ENCODE measurements at regions not wholly inside any gene's neighbourhood (a gene's known extent, or its start where the extent isn't known, plus 50 kb on each side); places are given as distances from the start of the nearest gene placed in this dataset.

DNA sequence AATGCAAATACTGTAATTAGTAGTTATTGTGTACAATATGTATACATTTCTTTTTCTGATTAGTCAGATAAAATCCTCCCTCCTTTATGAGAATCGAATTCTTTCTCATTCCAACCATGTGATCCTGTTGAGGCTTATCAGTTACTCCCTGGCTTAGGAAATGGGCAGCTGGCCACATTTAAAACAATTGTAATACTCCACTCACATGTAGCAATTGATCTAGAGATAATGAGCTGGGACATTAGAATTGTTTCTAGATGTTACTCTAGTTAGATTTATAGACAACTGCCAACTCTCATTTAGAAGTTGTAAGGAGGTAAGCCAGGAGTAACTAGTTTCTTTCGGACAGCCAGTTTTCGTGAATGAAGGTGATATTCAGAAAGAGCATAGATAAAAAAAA, 859.3 kb upstream of the AADAT start:
- Mint-ChIP-seq H3K27ac (ENCODE audit: unreplicated experiment) (no peak overlapping the region), H3K36me3 (ENCODE audit: low read depth) (no peaks in the 10 kb centered on the region)

GRCh38 chr4:170940043-170940724, 850.4 kb upstream of the AADAT start:
- Mint-ChIP-seq H3K27ac (ENCODE audit: unreplicated experiment) (no peak overlapping the region), H3K4me3 (no peak overlapping the region), H3K4me1 (no peaks in the 10 kb centered on the region), H3K36me3 (ENCODE audit: low read depth) (peaks cover 3% of the 10 kb centered on the region), H3K27me3 (ENCODE audit: low read depth) (no peaks in the 10 kb centered on the region), H3K9me3 (peaks cover 23% of the 10 kb centered on the region)
- no peak for DNase-seq (ENCODE audit: low read depth, low spot score)
- TF ChIP-seq CTCF (conservative IDR thresholded peaks at IDR 0.05), result no peak

More for the DNA sequence above, 859.3 kb upstream of the AADAT start:
- Mint-ChIP-seq H3K4me3 (no peak overlapping the region), H3K4me1 (no peaks in the 10 kb centered on the region), H3K27me3 (ENCODE audit: low read depth) (no peaks in the 10 kb centered on the region), H3K9me3 (no peaks in the 10 kb centered on the region)
- no peak for TF ChIP-seq CTCF (conservative IDR thresholded peaks at IDR 0.05)
- no peak for DNase-seq (ENCODE audit: low read depth, low spot score)

- Mint-ChIP-seq H3K9me3 (peaks cover 23% of the 10 kb centered on the region), H3K27ac (ENCODE audit: unreplicated experiment) (no peak overlapping the region)
- no peak for TF ChIP-seq CTCF (conservative IDR thresholded peaks at IDR 0.05)
Observed at GRCh38 chr4:170938588-170938987, 848.8 kb upstream of the AADAT start.

DNA sequence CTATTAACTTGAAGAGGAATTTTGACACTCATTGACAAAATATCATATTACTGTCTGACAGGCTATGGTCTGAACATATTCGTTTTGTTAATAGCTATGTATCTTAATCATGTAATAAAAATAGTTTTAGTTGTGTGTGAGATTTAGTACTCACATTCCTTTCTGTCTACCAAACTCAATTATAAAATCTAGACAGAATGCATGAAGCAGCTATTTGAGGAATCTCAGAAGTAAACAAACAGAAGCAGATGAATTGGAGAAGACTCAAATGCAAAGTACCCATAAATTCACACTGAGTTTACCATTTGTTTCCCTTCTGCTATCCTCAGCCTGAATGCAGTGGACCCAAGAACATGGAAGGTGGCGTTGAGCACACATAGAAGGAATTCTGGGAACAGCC, 841.6 kb upstream of the AADAT start:
- Mint-ChIP-seq H3K36me3 (ENCODE audit: low read depth) (no peaks in the 10 kb centered on the region), H3K4me1 (no peaks in the 10 kb centered on the region), H3K4me3 (no peak overlapping the region), H3K9me3 (no peaks in the 10 kb centered on the region), H3K27me3 (ENCODE audit: low read depth) (no peaks in the 10 kb centered on the region), H3K27ac (ENCODE audit: unreplicated experiment) (no peak overlapping the region)
- no peak for TF ChIP-seq CTCF (conservative IDR thresholded peaks at IDR 0.05)
- no peak for DNase-seq (ENCODE audit: low read depth, low spot score)

More at GRCh38 chr4:170938588-170938987, 848.8 kb upstream of the AADAT start:
- peaks cover 3% of the 10 kb centered on the region for H3K36me3 Mint-ChIP-seq (ENCODE audit: low read depth)
- no peaks in the 10 kb centered on the region for H3K27me3 Mint-ChIP-seq (ENCODE audit: low read depth)
- no peak for DNase-seq (ENCODE audit: low read depth, low spot score)
- H3K4me1 Mint-ChIP-seq, result no peaks in the 10 kb centered on the region
- H3K4me3 Mint-ChIP-seq, result no peak overlapping the region

DNA sequence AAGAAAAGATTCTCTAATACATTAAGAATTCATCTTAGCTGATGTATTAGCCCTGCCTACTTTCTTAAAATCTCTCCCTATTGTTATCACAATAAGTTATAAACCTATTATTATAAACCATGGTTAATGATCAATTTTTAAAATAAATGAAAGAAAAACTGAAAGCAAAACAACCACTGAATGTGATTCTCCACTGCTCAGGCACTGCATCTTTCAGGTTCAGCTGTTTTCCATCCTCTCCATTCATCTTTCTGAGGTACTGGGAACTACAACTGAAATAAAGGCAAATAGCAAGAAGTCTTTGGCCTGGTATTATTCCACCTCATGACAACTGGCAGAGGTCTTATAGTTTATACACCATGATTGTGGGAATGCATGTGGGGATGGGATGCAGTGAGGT, 798.9 kb upstream of the AADAT start:
- no peaks in the 10 kb centered on the region for H3K36me3 Mint-ChIP-seq (ENCODE audit: low read depth)
- DNase-seq (ENCODE audit: low read depth, low spot score), result no peak
- H3K27ac Mint-ChIP-seq (ENCODE audit: unreplicated experiment), result no peak overlapping the region
- H3K27me3 Mint-ChIP-seq (ENCODE audit: low read depth), result no peaks in the 10 kb centered on the region
- no peak overlapping the region for H3K4me3 Mint-ChIP-seq
- TF ChIP-seq CTCF (conservative IDR thresholded peaks at IDR 0.05), result no peak
- peaks cover 6% of the 10 kb centered on the region for H3K9me3 Mint-ChIP-seq
- peaks cover 12% of the 10 kb centered on the region for H3K4me1 Mint-ChIP-seq
